ENCODE measurements at regions not wholly inside any gene's neighbourhood (a gene's known extent, or its start where the extent isn't known, plus 50 kb on each side); places are given as distances from the start of the nearest gene placed in this dataset.

- H3K27ac ChIP-seq: no peak overlapping the region
- H3K4me1 ChIP-seq: no peaks in the 10 kb centered on the region
- H3K9me3 ChIP-seq: peaks cover 0 to 2% (median 0%) of the 10 kb centered on the region in 4 donors
- intact Hi-C loops (cut with DNase I; ENCODE audit: low total_unique reads): no loop called here
- H3K4me3 ChIP-seq: no peak overlapping the region
- no peak for DNase-seq
- no peaks in the 10 kb centered on the region for H3K27me3 ChIP-seq
- no peaks in the 10 kb centered on the region for H3K36me3 ChIP-seq
- TF ChIP-seq POLR2AphosphoS5 (IDR thresholded peaks at IDR 0.05) (no peak), POLR2A (IDR thresholded peaks at IDR 0.05) (no peak), EP300 (IDR thresholded peaks at IDR 0.05) (no peak)
Observed at GRCh38 chr7:81280531-81280930, 361.7 kb upstream of the SEMA3C start.

GRCh38 chr7:81277691-81278090 is 358.8 kb upstream of the SEMA3C start:
- TF ChIP-seq EP300 (IDR thresholded peaks at IDR 0.05) (no peak), CTCF (IDR thresholded peaks at IDR 0.05) (no peak), POLR2A (IDR thresholded peaks at IDR 0.05) (no peak), POLR2AphosphoS5 (IDR thresholded peaks at IDR 0.05) (no peak)
- Histone ChIP-seq H3K4me1 (no peaks in the 10 kb centered on the region), H3K27me3 (no peaks in the 10 kb centered on the region), H3K27ac (no peak overlapping the region), H3K36me3 (no peaks in the 10 kb centered on the region), H3K4me3 (no peak overlapping the region), H3K9me3 (no peaks in the 10 kb centered on the region)
- 50 to 88% (median 77%) methylated on average over 2 of the region's 2 CpGs for WGBS, 5 donors
- DNase-seq: no peak
- intact Hi-C loops (cut with DNase I; ENCODE audit: low total_unique reads): no loop called here

- no peaks in the 10 kb centered on the region for H3K27me3 ChIP-seq
- no peak for DNase-seq
- intact Hi-C loops (cut with DNase I; ENCODE audit: low total_unique reads): no loop called here
- H3K27ac ChIP-seq: no peak overlapping the region
- no peak overlapping the region for H3K4me3 ChIP-seq
- H3K9me3 ChIP-seq: no peaks in the 10 kb centered on the region
- 57 to 82% (median 72%) methylated on average over 6 of the region's 6 CpGs for WGBS, 5 donors
- TF ChIP-seq POLR2A (IDR thresholded peaks at IDR 0.05): no peak
- TF ChIP-seq CTCF (IDR thresholded peaks at IDR 0.05): no peak
- TF ChIP-seq EP300 (IDR thresholded peaks at IDR 0.05): no peak
- TF ChIP-seq POLR2AphosphoS5 (IDR thresholded peaks at IDR 0.05): no peak
- no peaks in the 10 kb centered on the region for H3K4me1 ChIP-seq
- H3K36me3 ChIP-seq: no peaks in the 10 kb centered on the region
Observed at GRCh38 chr7:81273601-81274397, 354.9 kb upstream of the SEMA3C start.

- Histone ChIP-seq H3K27me3 (no peaks in the 10 kb centered on the region), H3K4me3 (no peak overlapping the region), H3K36me3 (no peaks in the 10 kb centered on the region), H3K9me3 (no peaks in the 10 kb centered on the region), H3K4me1 (no peaks in the 10 kb centered on the region), H3K27ac (no peak overlapping the region)
- no peak for DNase-seq
- TF ChIP-seq POLR2A (IDR thresholded peaks at IDR 0.05) (no peak), POLR2AphosphoS5 (IDR thresholded peaks at IDR 0.05) (no peak), EP300 (IDR thresholded peaks at IDR 0.05) (no peak), CTCF (IDR thresholded peaks at IDR 0.05) (no peak)
- intact Hi-C loops (cut with DNase I; ENCODE audit: low total_unique reads): no loop called here
- 78 to 92% (median 87%) methylated on average over 1 of the region's 1 CpG for WGBS, 5 donors
Observed at GRCh38 chr7:81272176-81272575, 353.3 kb upstream of the SEMA3C start.

- intact Hi-C loops (cut with DNase I; ENCODE audit: low total_unique reads): no loop called here
- TF ChIP-seq CTCF (IDR thresholded peaks at IDR 0.05) (no peak), EP300 (IDR thresholded peaks at IDR 0.05) (no peak), POLR2AphosphoS5 (IDR thresholded peaks at IDR 0.05) (no peak), POLR2A (IDR thresholded peaks at IDR 0.05) (no peak)
- H3K4me1 ChIP-seq: no peaks in the 10 kb centered on the region
Observed at GRCh38 chr7:81268551-81268950, 349.7 kb upstream of the SEMA3C start.

More at GRCh38 chr7:81268551-81268950, 349.7 kb upstream of the SEMA3C start:
- DNase-seq: no peak
- WGBS, 5 donors: 85 to 96% (median 90%) methylated on average over 1 of the region's 1 CpG
- Histone ChIP-seq H3K9me3 (no peaks in the 10 kb centered on the region), H3K36me3 (no peaks in the 10 kb centered on the region), H3K27me3 (no peaks in the 10 kb centered on the region), H3K4me3 (no peak overlapping the region), H3K27ac (no peak overlapping the region)
